HepG2 (cell line): ENCODE measurements at regions not wholly inside any gene's neighbourhood (a gene's known extent, or its start where the extent isn't known, plus 50 kb on each side); places are given as distances from the start of the nearest gene placed in this dataset.

ENCODE experiments used
- ATAC-seq: fragments of 200-7000 bp; cut with Tn5 transposase; 3 replicates; pipeline ENCODE4 v1.9.1; 2020; ENCODE audit warnings: mild to moderate bottlenecking, moderate library complexity
- BruUV-seq: library from RNA; stranded (reverse); fragments of 400-500 nt; replicated peaks from 2 replicates; lab custom pipeline; 2021; lab: Mats Ljungman, UMichigan
- CTCF ChIA-PET: fragments of 300-600 bp; formaldehyde crosslinking; extraction: SDS; loops from one replicate; lab custom pipeline; 2021; ENCODE audit warnings: low total read pairs, inconsistent platforms, low intra/inter-chr PET ratio; lab: Yijun Ruan, JAX
- POLR2A ChIA-PET: fragments of 350-600 bp; sonication (Branson Sonifier 250); formaldehyde crosslinking; loops from one replicate; lab custom pipeline; 2020; ENCODE audit warnings: antibody characterized with exemption, inconsistent platforms; lab: Yijun Ruan, JAX
- DNase-seq: peaks from one replicate; pipeline ENCODE4 v3.0.0-alpha.2; 2015; ENCODE audit warnings: low spot score
- FAIRE-seq: peaks from 3 replicates; lab custom pipeline; 2011; peaks lifted over from hg19 to GRCh38; lab: Jason Lieb, UNC
- H2AFZ ChIP-seq: one replicate; pipeline ENCODE4 v1.6.1; 2011; ENCODE audit warnings: low read length, inconsistent platforms
- H3K27ac ChIP-seq: fragments of 300-600 bp; 3 replicates; pipeline ENCODE4 v1.8.0; 2011; ENCODE audit warnings: mixed run types, mild to moderate bottlenecking, mixed read lengths, low read length, inconsistent platforms; ENCODE audit not compliant: insufficient read depth; ENCODE audit errors: extremely low read length
- H3K27me3 ChIP-seq, 2 experiments: fragments of 200-600 bp in 1 of 2; 2 replicates in 1 of 2; 3 replicates in 1 of 2; pipeline versions ENCODE4 v1.6.0 to v1.8.0; 2011; ENCODE audit warnings: low read length in 2 of 2, mild to moderate bottlenecking in 2 of 2, moderate library complexity in 2 of 2, inconsistent platforms in 1 of 2; ENCODE audit not compliant: insufficient read depth in 2 of 2, control insufficient read depth in 1 of 2
- H3K36me3 ChIP-seq, 2 experiments: fragments of 200-600 bp in 1 of 2; replicated peaks in 1 of 2; 2 replicates in 1 of 2; 3 replicates in 1 of 2; pipeline versions ENCODE4 v1.5.1 to v1.8.0; 2011; ENCODE audit warnings: low read length in 2 of 2, inconsistent platforms in 1 of 2; ENCODE audit not compliant: insufficient read depth in 2 of 2, control insufficient read depth in 1 of 2
- H3K4me1 ChIP-seq: 2 replicates; pipeline ENCODE4 v1.5.1; 2012; ENCODE audit warnings: low read length, inconsistent platforms; ENCODE audit not compliant: insufficient read depth
- H3K4me2 ChIP-seq: 2 replicates; pipeline ENCODE4 v1.6.0; 2011; ENCODE audit warnings: low read depth, low read length, inconsistent platforms
- H3K4me3 ChIP-seq, 3 experiments: fragments of 200-600 bp in 1 of 3; sonication (generic), shearing (Covaris generic) in 1 of 3; replicated peaks in 1 of 3; 2 replicates each; pipeline ENCODE4 v1.5.1; 2011 to 2016; ENCODE audit warnings: low read length in 3 of 3, inconsistent platforms in 2 of 3, low read depth in 2 of 3, mild to moderate bottlenecking in 2 of 3, control low read depth in 1 of 3, mixed read lengths in 1 of 3; ENCODE audit not compliant: insufficient read depth in 1 of 3
- H3K79me2 ChIP-seq: one replicate; pipeline ENCODE4 v1.6.1; 2011; ENCODE audit warnings: low read length, inconsistent platforms; ENCODE audit not compliant: insufficient read depth
- H3K9ac ChIP-seq: 2 replicates; pipeline ENCODE4 v1.6.0; 2011; ENCODE audit warnings: mild to moderate bottlenecking, low read depth, low read length, inconsistent platforms; ENCODE audit not compliant: insufficient read depth
- H3K9me3 ChIP-seq: 2 replicates; pipeline ENCODE4 v1.5.1; 2012; ENCODE audit warnings: mild to moderate bottlenecking, low read length
- H4K20me1 ChIP-seq: 2 replicates; pipeline ENCODE4 v1.6.0; 2011; ENCODE audit warnings: inconsistent platforms, mild to moderate bottlenecking, low read length, moderate library complexity; ENCODE audit not compliant: insufficient read depth
- ATF7-NPFF ChIP-seq: sonication (generic); formaldehyde crosslinking; IDR thresholded peaks from 2 replicates; pipeline ENCODE4 v1.8.1; 2023; ENCODE audit warnings: mild to moderate bottlenecking, low read depth, missing genetic modification reagents, moderate library complexity
- KLF9 ChIP-seq: IDR thresholded peaks from 2 replicates; pipeline ENCODE4 v1.6.1; 2016; ENCODE audit warnings: low read depth
- PRPF4 ChIP-seq: fragments of 200-400 bp; formaldehyde crosslinking; IDR thresholded peaks from 2 replicates; pipeline ENCODE4 v1.6.1; 2016; ENCODE audit warnings: low read length, low read depth; ENCODE audit not compliant: poor library complexity, severe bottlenecking
- SRSF9 ChIP-seq: fragments of 200-400 bp; formaldehyde crosslinking; IDR thresholded peaks from 2 replicates; pipeline ENCODE4 v1.6.1; 2018; ENCODE audit warnings: borderline replicate concordance, mild to moderate bottlenecking, low read depth, low read length; ENCODE audit not compliant: insufficient read depth, poor library complexity, severe bottlenecking
- TCF7L2 ChIP-seq: IDR thresholded peaks from 2 replicates; pipeline ENCODE4 v1.6.1; 2011; ENCODE audit warnings: mild to moderate bottlenecking, low read depth, low read length, moderate library complexity
- UBTF ChIP-seq: sonication (generic); formaldehyde crosslinking; IDR thresholded peaks from 2 replicates; pipeline ENCODE4 v1.4.0; 2020; ENCODE audit warnings: mild to moderate bottlenecking, missing genetic modification reagents
- XBP1 ChIP-seq: sonication (generic); formaldehyde crosslinking; IDR thresholded peaks from 2 replicates; pipeline ENCODE4 v1.5.0; 2020; ENCODE audit warnings: missing genetic modification reagents
- ZNF142 ChIP-seq: sonication (generic); formaldehyde crosslinking; IDR thresholded peaks from 2 replicates; pipeline ENCODE4 v1.4.0; 2020; ENCODE audit warnings: missing genetic modification reagents
- ZNF556 ChIP-seq: sonication (generic); formaldehyde crosslinking; IDR thresholded peaks from 2 replicates; pipeline ENCODE4 v1.4.0; 2020; ENCODE audit warnings: mild to moderate bottlenecking, missing genetic modification reagents, borderline replicate concordance
- ZNF674 ChIP-seq: sonication (generic); formaldehyde crosslinking; IDR thresholded peaks from 2 replicates; pipeline ENCODE4 v1.5.0; 2020; ENCODE audit warnings: low read depth, mild to moderate bottlenecking, missing genetic modification reagents
- WGBS: methylation state at CpG from one replicate; pipeline ENCODE4 v1.1.6; 2017; ENCODE audit warnings: low lambda C conversion rate; 5-methylcytosine and 5-hydroxymethylcytosine counted together
- in situ Hi-C: cut with HindIII; loops from 2 replicates; pipeline ENCODE4 v1.10.0; 2017; ENCODE audit warnings: low pct_unique_long_range_greater_than_20kb; ENCODE audit not compliant: extremely low pct_ligation_motif_present
- intact Hi-C: fragments of 100-400 bp; cut with micrococcal nuclease; formaldehyde crosslinking; loops from one replicate; pipeline ENCODE4 v1.10.0; 2022; ENCODE audit not compliant: unreplicated experiment

GRCh38 chr17:71325117-71325516 is 795.7 kb upstream of the SOX9 start (continued):
- no peak for TF ChIP-seq ZNF674
- TF ChIP-seq KLF9 (CRISPR knock-in tag) = no peak
- TF ChIP-seq PRPF4 = no peak
- no peak for TF ChIP-seq ZNF556 (CRISPR knock-in tag)
- no peak for TF ChIP-seq UBTF (CRISPR knock-in tag)
- no peak for TF ChIP-seq ATF7-NPFF (CRISPR knock-in tag)

GRCh38 chr17:71325886-71326285 is 794.9 kb upstream of the SOX9 start:
- no peak for TF ChIP-seq SRSF9
- TF ChIP-seq ZNF142 (CRISPR knock-in tag) = no peak
- no peak for TF ChIP-seq TCF7L2
- TF ChIP-seq XBP1 (CRISPR knock-in tag) = no peak
- TF ChIP-seq, all 625 proteins: peak for 0
- POLR2A ChIA-PET = no interaction called here
- no peaks in the 10 kb centered on the region for H3K4me1 ChIP-seq
- H3K4me3 ChIP-seq = no peak overlapping the region
- no TSS peak for BruUV-seq
- H3K27me3 ChIP-seq = no peaks in the 10 kb centered on the region
- ATAC-seq (no peak), DNase-seq (no peak), FAIRE-seq (no peak)
- H4K20me1 ChIP-seq = no peaks in the 10 kb centered on the region
- WGBS = 3% methylated on average over 3 of the region's 3 CpGs
- no peak overlapping the region for H2AFZ ChIP-seq
- no peak overlapping the region for H3K4me2 ChIP-seq
- H3K79me2 ChIP-seq = no peaks in the 10 kb centered on the region
- H3K36me3 ChIP-seq = no peaks in the 10 kb centered on the region
- no peak overlapping the region for H3K27ac ChIP-seq
- in situ Hi-C loops = no loop called here
- CTCF ChIA-PET = no interaction called here
- no peak overlapping the region for H3K9ac ChIP-seq
- peaks cover 30% of the 10 kb centered on the region for H3K9me3 ChIP-seq
- intact Hi-C loops = no loop called here
